HG02798 (cell line): ENCODE measurements at regions not wholly inside any gene's neighbourhood (a gene's known extent, or its start where the extent isn't known, plus 50 kb on each side); places are given as distances from the start of the nearest gene placed in this dataset.
"Not testable (repeated sequence)": the region's sequence is repeated elsewhere in the genome, so short reads cannot be mapped to it uniquely, and the experiment has no call there.

Experiments used
- ATAC-seq: cut with Tn5 transposase; IDR thresholded peaks from one replicate; pipeline ENCODE4 v1.9.1; 2021; ENCODE audit warnings: mild to moderate bottlenecking; ENCODE audit not compliant: unreplicated experiment, poor library complexity

GRCh38 chr1:200258447-200259375, 151.1 kb downstream of the ZNF281 start:
- no peak for ATAC-seq

- no peak for ATAC-seq
These were observed 152.6 kb downstream of the ZNF281 start for GRCh38 chr1:200257235-200257634.

DNA sequence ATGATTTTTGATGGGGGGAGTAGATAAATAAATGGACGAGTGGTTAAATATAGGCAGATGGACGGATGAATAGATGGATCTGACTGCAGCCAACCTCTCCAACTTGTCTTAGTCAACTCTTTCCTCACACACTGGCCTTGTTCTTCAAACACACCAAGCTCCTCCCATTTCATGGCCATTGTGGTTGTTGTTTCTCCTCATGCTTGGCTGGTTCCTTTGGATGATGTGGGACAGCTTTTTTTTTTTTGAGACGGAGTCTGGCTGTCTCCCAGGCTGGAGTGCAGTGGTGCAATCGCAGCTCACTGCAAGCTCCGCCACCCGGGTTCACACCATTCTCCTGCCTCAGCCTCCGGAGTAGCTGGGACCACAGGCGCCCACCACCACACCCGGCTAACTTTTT, 155.2 kb downstream of the ZNF281 start:
- not testable (repeated sequence) for ATAC-seq

DNA sequence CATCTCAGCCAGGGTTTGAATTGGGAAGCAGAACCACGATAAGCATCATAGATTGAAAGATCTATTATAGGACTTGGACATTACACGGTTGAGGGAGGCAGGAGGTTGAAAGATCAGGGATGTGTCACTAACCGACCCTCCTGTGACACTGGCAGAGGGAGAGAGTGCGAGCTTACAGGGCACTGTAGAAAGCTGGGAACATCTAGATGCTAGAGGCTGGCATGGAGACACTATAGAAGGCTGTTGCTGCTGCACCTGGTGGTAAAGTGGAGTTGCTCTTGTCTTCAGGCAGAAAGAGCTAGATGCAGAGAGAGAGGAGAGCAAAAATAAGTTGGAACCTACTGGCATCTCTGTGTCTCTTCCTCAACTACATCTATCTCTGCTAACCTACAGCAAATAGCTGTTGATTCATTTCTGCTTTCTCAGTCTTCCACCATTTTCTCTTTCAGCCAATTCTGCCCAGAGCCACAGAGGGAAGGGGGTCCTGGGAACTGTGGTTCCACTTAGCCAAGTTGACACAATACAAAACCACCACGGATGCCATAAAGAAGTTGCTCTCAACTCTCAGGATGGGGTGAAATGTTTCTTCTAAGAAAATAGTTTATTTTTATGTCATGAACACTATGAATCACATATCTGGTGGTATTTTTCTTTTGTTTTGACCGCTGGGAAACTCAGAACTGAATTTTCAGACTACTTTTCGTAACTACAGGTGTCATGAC, 155.9 kb downstream of the ZNF281 start:
- ATAC-seq, result peak; percentile 53

DNA sequence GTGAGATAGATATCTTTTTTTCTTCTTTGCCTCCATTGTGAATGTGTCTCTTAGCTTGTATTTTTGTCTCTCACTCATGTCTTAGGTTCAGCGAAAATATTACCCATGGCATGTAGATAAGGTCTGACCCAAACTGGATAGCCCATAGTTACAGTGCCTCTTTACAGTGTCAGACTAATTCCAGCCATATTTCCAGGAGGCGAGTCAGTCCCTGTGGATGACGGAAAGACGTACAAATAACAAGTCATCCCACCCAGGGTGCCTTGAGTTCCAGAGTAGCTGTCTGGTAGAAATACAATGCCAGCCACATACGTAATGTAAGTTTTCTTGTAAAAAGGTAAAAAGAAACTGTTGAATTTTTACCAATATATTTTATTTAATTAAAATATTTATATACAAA, 157.3 kb downstream of the ZNF281 start:
- ATAC-seq, result no peak

GRCh38 chr1:200250469-200250868, 159.4 kb downstream of the ZNF281 start:
- ATAC-seq, result no peak

GRCh38 chr1:200248541-200248940, 161.3 kb downstream of the ZNF281 start:
- no peak for ATAC-seq

- no peak for ATAC-seq
These were observed 162.3 kb downstream of the ZNF281 start for GRCh38 chr1:200247518-200247917.

- ATAC-seq, result no peak
These were observed 164.4 kb downstream of the ZNF281 start for GRCh38 chr1:200245473-200245872.

- no peak for ATAC-seq
These were observed 166.8 kb downstream of the ZNF281 start for GRCh38 chr1:200243042-200243437.

DNA sequence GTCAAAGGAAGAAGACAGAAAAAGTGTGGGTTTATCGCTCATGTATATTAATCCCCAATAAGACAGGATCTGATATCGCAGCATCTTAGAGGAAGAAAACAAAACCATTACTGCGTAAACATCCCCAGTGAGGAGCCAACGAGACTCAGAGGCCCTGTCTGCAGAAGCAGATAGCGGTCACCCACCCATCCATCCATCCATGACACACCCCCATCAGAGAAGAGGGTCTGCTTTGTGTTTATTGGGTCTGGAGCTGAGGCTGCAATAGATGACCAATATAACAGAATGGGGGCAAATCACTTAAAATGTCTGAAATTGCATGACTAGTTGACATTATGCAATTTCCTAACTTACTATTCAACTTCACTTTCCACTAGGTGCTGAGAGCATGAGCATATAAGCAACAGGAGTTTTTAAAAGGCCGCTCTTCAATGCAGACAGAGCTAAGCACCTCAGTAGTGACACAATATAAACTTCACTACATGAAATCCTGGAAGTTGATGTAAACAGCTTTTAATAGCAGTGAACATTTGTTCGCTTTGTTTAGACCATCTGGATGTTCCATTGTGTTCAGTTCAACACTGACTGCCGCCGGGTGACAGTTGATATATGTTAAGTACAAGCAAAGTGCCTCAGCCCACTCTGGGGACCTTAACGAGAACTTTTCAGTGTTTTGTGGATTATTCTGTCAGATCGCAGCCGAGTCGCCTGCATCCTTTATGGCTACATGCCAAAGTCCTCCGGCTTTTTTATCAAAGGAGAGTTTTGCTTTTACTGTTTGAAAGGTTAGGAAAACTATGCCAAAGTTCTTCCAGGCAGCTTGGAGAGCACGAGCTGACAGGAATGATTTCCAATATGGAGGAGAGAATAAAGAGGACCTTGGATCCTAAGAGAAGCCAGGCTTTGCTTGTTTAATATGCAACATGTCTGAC, 167.5 kb downstream of the ZNF281 start:
- no peak for ATAC-seq

DNA sequence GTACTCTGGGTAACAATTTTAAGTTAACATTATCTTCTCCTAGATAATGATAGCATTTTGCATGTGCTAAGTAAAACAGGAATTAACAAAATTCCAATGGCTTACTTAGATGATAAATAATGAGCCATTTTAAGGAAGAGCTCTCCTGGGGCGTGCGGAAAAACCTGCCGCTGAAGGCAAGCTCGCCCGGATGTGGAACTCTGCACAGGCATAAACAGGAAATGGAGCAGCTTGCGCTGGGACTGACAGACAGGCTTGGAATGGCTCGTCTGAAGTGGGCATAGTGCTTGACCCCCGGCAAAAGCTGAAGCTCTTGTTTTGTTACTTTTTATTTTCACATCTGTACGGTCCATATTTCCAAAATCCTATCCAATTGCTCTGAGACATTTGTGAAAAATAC, 169.2 kb downstream of the ZNF281 start:
- ATAC-seq, result no peak

- ATAC-seq, result no peak
These were observed 171.5 kb downstream of the ZNF281 start for GRCh38 chr1:200238311-200238710.

GRCh38 chr1:200237066-200237465, 172.8 kb downstream of the ZNF281 start:
- ATAC-seq, result no peak

- no peak for ATAC-seq
These were observed 174.9 kb downstream of the ZNF281 start for GRCh38 chr1:200234938-200235337.

GRCh38 chr1:200233393-200233792, 176.4 kb downstream of the ZNF281 start:
- ATAC-seq, result no peak

GRCh38 chr1:200231787-200232231, 178.0 kb downstream of the ZNF281 start:
- ATAC-seq, result no peak

DNA sequence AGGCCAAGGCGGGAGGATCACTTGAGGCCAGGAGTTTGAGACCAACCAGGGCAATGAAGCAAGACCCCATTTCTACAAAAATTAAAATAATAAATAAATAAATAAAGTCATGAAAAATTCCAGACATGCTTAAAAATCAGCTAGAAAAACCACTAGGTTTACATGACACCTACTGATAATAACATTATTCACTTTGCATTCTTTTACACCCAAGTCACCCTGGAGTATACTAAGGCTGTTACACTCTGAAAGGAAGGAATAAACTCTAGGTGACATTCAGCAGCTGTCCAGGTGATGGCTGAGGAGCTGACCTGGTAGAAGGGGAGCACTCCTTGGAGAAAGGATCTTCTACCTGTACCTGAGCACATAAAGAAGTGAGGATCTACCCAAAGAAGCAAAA, 179.2 kb downstream of the ZNF281 start:
- ATAC-seq, result no peak

DNA sequence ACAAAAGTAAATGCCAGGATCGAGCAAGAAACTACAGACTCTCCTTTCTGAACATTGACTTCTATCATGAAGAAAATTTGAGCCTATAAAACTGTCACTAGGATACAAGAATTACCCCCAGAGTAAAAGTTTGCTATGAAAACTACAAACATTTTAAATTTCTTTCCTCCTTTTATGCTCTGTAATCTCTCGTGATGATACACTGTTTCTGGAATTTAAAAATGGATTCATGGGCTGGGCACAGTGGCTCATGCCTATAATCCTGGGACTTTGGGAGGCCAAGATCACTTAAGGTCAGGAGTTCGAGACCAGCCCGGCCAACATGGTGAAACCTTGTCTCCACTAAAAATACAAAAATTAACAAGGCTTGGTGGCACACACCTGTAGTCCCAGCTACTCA, 181.3 kb downstream of the ZNF281 start:
- ATAC-seq, result no peak

GRCh38 chr1:200228081-200228480, 181.8 kb downstream of the ZNF281 start:
- no peak for ATAC-seq
